Right atrium auricular region (tissue), 2 donors: ENCODE measurements at regions not wholly inside any gene's neighbourhood (a gene's known extent, or its start where the extent isn't known, plus 50 kb on each side); places are given as distances from the start of the nearest gene placed in this dataset.

ENCODE experiments used
- DNase-seq: peaks from one replicate; pipeline ENCODE4 v3.0.0-alpha.2; 2019; ENCODE audit warnings: low spot score
- H3K27ac ChIP-seq, 2 donors: fragments of 200-600 bp; sonication (generic); 1 replicate in 1 of 2; 2 replicates in 1 of 2; pipeline ENCODE4 v1.5.1; 2016 to 2019
- H3K27me3 ChIP-seq, 2 donors: fragments of 200-600 bp; sonication (generic); one replicate each; pipeline versions ENCODE4 v1.5.1 to v1.6.0; 2017 to 2019
- H3K36me3 ChIP-seq: fragments of 200-600 bp; sonication (generic); one replicate; pipeline ENCODE4 v1.5.1; 2016
- H3K4me1 ChIP-seq, 2 donors: fragments of 200-600 bp; sonication (generic); one replicate each; pipeline versions ENCODE4 v1.5.1 to v1.6.0; 2017 to 2019
- H3K4me3 ChIP-seq, 2 donors: fragments of 200-600 bp; sonication (generic); 1 replicate in 1 of 2; 2 replicates in 1 of 2; pipeline ENCODE4 v1.5.1; 2017 to 2019; ENCODE audit warnings: mild to moderate bottlenecking in 1 of 2, moderate library complexity in 1 of 2
- H3K9me3 ChIP-seq, 2 donors: fragments of 200-600 bp; sonication (generic); one replicate each; pipeline ENCODE4 v1.5.1; 2019
- CTCF ChIP-seq, 2 donors: fragments of 200-600 bp; sonication (generic); IDR thresholded peaks; one replicate each; pipeline ENCODE4 v1.5.1; 2019; ENCODE audit warnings: antibody characterized with exemption in 2 of 2

- no peaks in the 10 kb centered on the region for H3K9me3 ChIP-seq
- H3K4me3 ChIP-seq: no peak overlapping the region
- no peaks in the 10 kb centered on the region for H3K27me3 ChIP-seq
- no peak for TF ChIP-seq CTCF (IDR thresholded peaks at IDR 0.05)
- DNase-seq: no peak
- H3K27ac ChIP-seq: no peak overlapping the region
- H3K36me3 ChIP-seq: no peaks in the 10 kb centered on the region
- no peaks in the 10 kb centered on the region for H3K4me1 ChIP-seq
These were observed 238.2 kb upstream of the KCNK2 start for GRCh38 chr1:214844319-214844718.

- Histone ChIP-seq H3K9me3 (peaks cover 0 to 10% of the 10 kb centered on the region in 2 donors), H3K36me3 (no peaks in the 10 kb centered on the region), H3K27ac (no peak overlapping the region), H3K27me3 (no peaks in the 10 kb centered on the region), H3K4me1 (no peaks in the 10 kb centered on the region), H3K4me3 (no peak overlapping the region)
- no peak for TF ChIP-seq CTCF (IDR thresholded peaks at IDR 0.05)
- DNase-seq: no peak
These were observed 236.3 kb upstream of the KCNK2 start for GRCh38 chr1:214846276-214846675.

- Histone ChIP-seq H3K27ac (no peak overlapping the region), H3K36me3 (no peaks in the 10 kb centered on the region), H3K4me3 (no peak overlapping the region), H3K4me1 (no peaks in the 10 kb centered on the region), H3K27me3 (no peaks in the 10 kb centered on the region), H3K9me3 (peaks cover 0 to 10% of the 10 kb centered on the region in 2 donors)
- no peak for DNase-seq
- TF ChIP-seq CTCF (IDR thresholded peaks at IDR 0.05): no peak
These were observed 235.3 kb upstream of the KCNK2 start for GRCh38 chr1:214847071-214847810.

GRCh38 chr1:214848101-214848500, 234.4 kb upstream of the KCNK2 start:
- no peaks in the 10 kb centered on the region for H3K27me3 ChIP-seq
- no peaks in the 10 kb centered on the region for H3K36me3 ChIP-seq
- TF ChIP-seq CTCF (IDR thresholded peaks at IDR 0.05): no peak
- H3K9me3 ChIP-seq: peaks cover 0 to 10% of the 10 kb centered on the region in 2 donors
- no peak for DNase-seq
- H3K4me3 ChIP-seq: no peak overlapping the region
- no peak overlapping the region for H3K27ac ChIP-seq
- no peaks in the 10 kb centered on the region for H3K4me1 ChIP-seq

GRCh38 chr1:214850432-214851050, 232.0 kb upstream of the KCNK2 start:
- Histone ChIP-seq H3K4me1 (no peaks in the 10 kb centered on the region), H3K36me3 (no peaks in the 10 kb centered on the region), H3K27me3 (no peaks in the 10 kb centered on the region), H3K9me3 (peaks cover 0 to 10% of the 10 kb centered on the region in 2 donors), H3K27ac (no peak overlapping the region), H3K4me3 (no peak overlapping the region)
- no peak for TF ChIP-seq CTCF (IDR thresholded peaks at IDR 0.05)
- no peak for DNase-seq
